H9 (cell line): ENCODE measurements at regions not wholly inside any gene's neighbourhood (a gene's known extent, or its start where the extent isn't known, plus 50 kb on each side); places are given as distances from the start of the nearest gene placed in this dataset.

Experiments used
- DNase-seq: peaks from one replicate; pipeline ENCODE4 v3.0.0-alpha.2; 2017
- H2AFZ ChIP-seq: one replicate; pipeline ENCODE4 v1.6.1; 2013; ENCODE audit warnings: mild to moderate bottlenecking, low read length, control low read depth, moderate library complexity
- H2AK5ac ChIP-seq: 2 replicates; pipeline ENCODE4 v1.6.1; 2013; ENCODE audit warnings: low read length, control low read depth, mixed read lengths; ENCODE audit not compliant: insufficient read length
- H2BK120ac ChIP-seq: one replicate; pipeline ENCODE4 v1.6.1; 2013; ENCODE audit warnings: low read depth, mild to moderate bottlenecking, low read length, control low read depth, inconsistent platforms; ENCODE audit not compliant: poor library complexity, severe bottlenecking
- H2BK12ac ChIP-seq: 2 replicates; pipeline ENCODE4 v1.6.1; 2013; ENCODE audit warnings: low read length, control low read depth, mixed read lengths, low read depth; ENCODE audit not compliant: insufficient read length
- H2BK15ac ChIP-seq: 2 replicates; pipeline ENCODE4 v1.6.1; 2013; ENCODE audit warnings: low read depth, low read length, control low read depth
- H2BK20ac ChIP-seq: one replicate; pipeline ENCODE4 v1.6.1; 2013; ENCODE audit warnings: low read depth, mild to moderate bottlenecking, low read length, control low read depth, inconsistent platforms; ENCODE audit not compliant: poor library complexity, severe bottlenecking
- H2BK5ac ChIP-seq: 2 replicates; pipeline ENCODE4 v1.6.1; 2013; ENCODE audit warnings: low read length, control low read depth, mixed read lengths; ENCODE audit not compliant: insufficient read length
- H3K14ac ChIP-seq: 2 replicates; pipeline ENCODE4 v1.6.1; 2013; ENCODE audit warnings: low read length, control low read depth; ENCODE audit not compliant: insufficient read depth
- H3K18ac ChIP-seq: 2 replicates; pipeline ENCODE4 v1.6.1; 2013; ENCODE audit warnings: low read depth, mild to moderate bottlenecking, mixed read lengths, low read length, control low read depth; ENCODE audit not compliant: insufficient read length
- H3K23ac ChIP-seq: 2 replicates; pipeline ENCODE4 v1.6.1; 2013; ENCODE audit warnings: low read length, control low read depth, mixed read lengths, low read depth; ENCODE audit not compliant: insufficient read length
- H3K23me2 ChIP-seq: 2 replicates; pipeline ENCODE4 v1.6.1; 2013; ENCODE audit warnings: low read depth, mild to moderate bottlenecking, mixed read lengths, low read length, control low read depth; ENCODE audit not compliant: insufficient read length, poor library complexity, severe bottlenecking
- H3K27ac ChIP-seq: 2 replicates; pipeline ENCODE4 v1.5.1; 2013; ENCODE audit warnings: low read length, control low read depth, mixed read lengths, low read depth; ENCODE audit not compliant: insufficient read length
- H3K27me3 ChIP-seq: 2 replicates; pipeline ENCODE4 v1.6.1; 2013; ENCODE audit warnings: low read length, control low read depth, inconsistent platforms; ENCODE audit not compliant: insufficient read depth
- H3K4ac ChIP-seq: 2 replicates; pipeline ENCODE4 v1.6.1; 2013; ENCODE audit warnings: low read depth, mild to moderate bottlenecking, control low read depth, inconsistent platforms, low read length, moderate library complexity
- H3K4me1 ChIP-seq: 2 replicates; pipeline ENCODE4 v1.6.1; 2013; ENCODE audit warnings: low read length, control low read depth, inconsistent platforms; ENCODE audit not compliant: insufficient read depth
- H3K4me2 ChIP-seq: 2 replicates; pipeline ENCODE4 v1.6.1; 2013; ENCODE audit warnings: low read length, control low read depth, mixed read lengths; ENCODE audit not compliant: insufficient read length, insufficient read depth
- H3K56ac ChIP-seq: 2 replicates; pipeline ENCODE4 v1.6.1; 2013; ENCODE audit warnings: low read depth, mild to moderate bottlenecking, mixed read lengths, low read length, control low read depth; ENCODE audit not compliant: insufficient read length
- H3K79me1 ChIP-seq: 2 replicates; pipeline ENCODE4 v1.6.1; 2013; ENCODE audit warnings: low read depth, mild to moderate bottlenecking, moderate library complexity, low read length, control low read depth, inconsistent platforms; ENCODE audit not compliant: insufficient read depth, poor library complexity, severe bottlenecking
- H3K79me2 ChIP-seq: 2 replicates; pipeline ENCODE4 v1.6.1; 2013; ENCODE audit warnings: low read length, control low read depth, inconsistent platforms; ENCODE audit not compliant: insufficient read depth
- H3K9ac ChIP-seq: 2 replicates; pipeline ENCODE4 v1.6.1; 2013; ENCODE audit warnings: low read length, control low read depth, mixed read lengths; ENCODE audit not compliant: insufficient read length; ENCODE audit errors: extremely low read depth
- H3K9me3 ChIP-seq: one replicate; pipeline ENCODE4 v1.6.1; 2013; ENCODE audit warnings: low read depth, low read length, inconsistent platforms; ENCODE audit not compliant: control insufficient read depth
- H3T11ph ChIP-seq: one replicate; pipeline ENCODE4 v1.6.1; 2013; ENCODE audit warnings: mild to moderate bottlenecking, low read length, control low read depth, inconsistent platforms
- H4K20me1 ChIP-seq: one replicate; pipeline ENCODE4 v1.6.1; 2013; ENCODE audit not compliant: control insufficient read depth, insufficient read length, insufficient read depth
- H4K5ac ChIP-seq: 2 replicates; pipeline ENCODE4 v1.6.1; 2013; ENCODE audit warnings: low read depth, mild to moderate bottlenecking, mixed read lengths, low read length, control low read depth; ENCODE audit not compliant: insufficient read length
- H4K8ac ChIP-seq: replicated peaks from 2 replicates; pipeline ENCODE4 v1.6.1; 2013; ENCODE audit warnings: low read length, control low read depth, mixed read lengths, low read depth; ENCODE audit not compliant: insufficient read length
- H4K91ac ChIP-seq: 2 replicates; pipeline ENCODE4 v1.6.1; 2013; ENCODE audit warnings: low read depth, mild to moderate bottlenecking, moderate library complexity, mixed read lengths, low read length, control low read depth; ENCODE audit not compliant: insufficient read length
- H3K27ac Mint-ChIP-seq, 3 experiments: 2 replicates in 2 of 3; 3 replicates in 1 of 3; pipeline ENCODE4 v1.8.0; 2020 to 2021; ENCODE audit warnings: mixed read lengths in 3 of 3, mild to moderate bottlenecking in 1 of 3, moderate library complexity in 1 of 3
- H3K27me3 Mint-ChIP-seq: 2 replicates; pipeline ENCODE4 v1.8.0; 2021; ENCODE audit warnings: low read depth, mild to moderate bottlenecking, moderate library complexity, mixed read lengths
- H3K36me3 Mint-ChIP-seq, 3 experiments: 2 replicates in 2 of 3; 3 replicates in 1 of 3; pipeline ENCODE4 v1.8.0; 2020 to 2021; ENCODE audit warnings: low read depth in 3 of 3, mixed read lengths in 3 of 3; ENCODE audit not compliant: insufficient read depth in 1 of 3
- H3K4me1 Mint-ChIP-seq, 2 experiments: 2 replicates each; pipeline ENCODE4 v1.8.0; 2020; ENCODE audit warnings: mixed read lengths in 2 of 2
- H3K4me3 Mint-ChIP-seq, 2 experiments: 2 replicates in 1 of 2; 3 replicates in 1 of 2; pipeline ENCODE4 v1.8.0; 2020 to 2021; ENCODE audit warnings: mild to moderate bottlenecking in 2 of 2, mixed read lengths in 2 of 2, moderate library complexity in 1 of 2
- H3K9me3 Mint-ChIP-seq, 2 experiments: 2 replicates in 1 of 2; 3 replicates in 1 of 2; pipeline ENCODE4 v1.8.0; 2020; ENCODE audit warnings: mild to moderate bottlenecking in 2 of 2, mixed read lengths in 2 of 2, moderate library complexity in 1 of 2
- CTCF ChIP-seq: fragments of 200-600 bp; sonication (generic); conservative IDR thresholded peaks from 3 replicates; pipeline ENCODE4 v1.8.0; 2021; ENCODE audit warnings: antibody characterized with exemption, mild to moderate bottlenecking
- WGBS: extraction: QIAGEN DNeasy Blood & Tissue Kit; methylation state at CpG from one replicate; pipeline ENCODE4 v1.1.7; 2013; ENCODE audit warnings: missing lambda C conversion rate, low lambda C conversion rate, mixed read lengths; ENCODE audit not compliant: insufficient read length; ENCODE audit errors: extremely low coverage; 5-methylcytosine and 5-hydroxymethylcytosine counted together

- Histone ChIP-seq H2BK120ac (no peak overlapping the region), H3K4me1 (no peaks in the 10 kb centered on the region), H3K23ac (no peak overlapping the region), H4K5ac (no peak overlapping the region), H4K20me1 (no peaks in the 10 kb centered on the region), H3K4me2 (no peak overlapping the region), H2BK12ac (no peak overlapping the region), H3K9me3 (no peaks in the 10 kb centered on the region), H3K27ac (no peak overlapping the region), H2AK5ac (no peak overlapping the region), H3K18ac (no peak overlapping the region), H2BK15ac (no peak overlapping the region), H3K56ac (no peak overlapping the region), H4K91ac (no peak overlapping the region), H3K79me1 (no peaks in the 10 kb centered on the region), H3K4ac (no peak overlapping the region), H2BK20ac (no peak overlapping the region), H4K8ac (no peak overlapping the region), H3K14ac (no peak overlapping the region), H3K79me2 (no peaks in the 10 kb centered on the region), H2AFZ (no peak overlapping the region), H2BK5ac (no peak overlapping the region), H3T11ph (no peak overlapping the region), H3K27me3 (no peaks in the 10 kb centered on the region), H3K9ac (no peak overlapping the region), H3K23me2 (no peaks in the 10 kb centered on the region)
- H3K4me1 Mint-ChIP-seq, result peaks cover 26 to 27% of the 10 kb centered on the region in 2 experiments
- H3K36me3 Mint-ChIP-seq, result no peaks in the 10 kb centered on the region
- H3K4me3 Mint-ChIP-seq, result no peak overlapping the region
- no peaks in the 10 kb centered on the region for H3K9me3 Mint-ChIP-seq
- WGBS, result no CpG with 5 or more reads among the region's 1 CpG
- H3K27me3 Mint-ChIP-seq, result peaks cover 14% of the 10 kb centered on the region
- no peak for TF ChIP-seq CTCF
- H3K27ac Mint-ChIP-seq, result no peak overlapping the region
- DNase-seq, result no peak
These were observed 405.2 kb downstream of the KLF12 start for GRCh38 chr13:73729046-73729445.
